Fibroblast of upper back skin (primary cell): ENCODE measurements at regions not wholly inside any gene's neighbourhood (a gene's known extent, or its start where the extent isn't known, plus 50 kb on each side); places are given as distances from the start of the nearest gene placed in this dataset.
A peak's percentile ranks its signal among the peaks of the same experiment; 100 is the strongest.
"Not testable (repeated sequence)": the region's sequence is repeated elsewhere in the genome, so short reads cannot be mapped to it uniquely, and the experiment has no call there.

Source experiments
- DNase-seq: peaks from one replicate; pipeline ENCODE4 v3.0.0-alpha.2; 2013

- DNase-seq, result no peak
Measured at GRCh38 chr2:76251342-76251741, 540.6 kb upstream of the GCFC2 start.

GRCh38 chr2:76247006-76247405 is 536.3 kb upstream of the GCFC2 start:
- DNase-seq, result no peak

- no peak for DNase-seq
Measured at GRCh38 chr2:76211991-76212985, 501.6 kb upstream of the GCFC2 start.

GRCh38 chr2:76210551-76210950 is 499.8 kb upstream of the GCFC2 start:
- no peak for DNase-seq

GRCh38 chr2:76204048-76204447 is 493.3 kb upstream of the GCFC2 start:
- DNase-seq, result no peak

GRCh38 chr2:76202866-76203265 is 492.2 kb upstream of the GCFC2 start:
- DNase-seq, result no peak

- peak; percentile 47 for DNase-seq
Measured at GRCh38 chr2:76197842-76198448, 487.2 kb upstream of the GCFC2 start.

- no peak for DNase-seq
Measured at GRCh38 chr2:76197428-76197827, 486.7 kb upstream of the GCFC2 start.

GRCh38 chr2:76194031-76194775 is 483.5 kb upstream of the GCFC2 start:
- DNase-seq, result no peak

- no peak for DNase-seq
Measured at GRCh38 chr2:76193089-76193488, 482.4 kb upstream of the GCFC2 start.

- DNase-seq, result no peak
Measured at GRCh38 chr2:76188334-76189008, 477.8 kb upstream of the GCFC2 start.

- no peak for DNase-seq
Measured at GRCh38 chr2:76187415-76187814, 476.7 kb upstream of the GCFC2 start.

GRCh38 chr2:76180676-76181075 is 470.0 kb upstream of the GCFC2 start:
- no peak for DNase-seq

- no peak for DNase-seq
Measured at GRCh38 chr2:76178610-76179009, 467.9 kb upstream of the GCFC2 start.

GRCh38 chr2:76175295-76175694 is 464.6 kb upstream of the GCFC2 start:
- DNase-seq, result no peak

GRCh38 chr2:76174505-76174904 is 463.8 kb upstream of the GCFC2 start:
- no peak for DNase-seq

GRCh38 chr2:76173206-76173605 is 462.5 kb upstream of the GCFC2 start:
- not testable (repeated sequence) for DNase-seq

GRCh38 chr2:76172154-76172595 is 461.5 kb upstream of the GCFC2 start:
- not testable (repeated sequence) for DNase-seq

- DNase-seq, result no peak
Measured at GRCh38 chr2:76170856-76171255, 460.1 kb upstream of the GCFC2 start.

GRCh38 chr2:76170009-76170384 is 459.3 kb upstream of the GCFC2 start:
- no peak for DNase-seq

- DNase-seq, result no peak
Measured at GRCh38 chr2:76169276-76170008, 458.7 kb upstream of the GCFC2 start.

- DNase-seq, result no peak
Measured at GRCh38 chr2:76163860-76164259, 453.1 kb upstream of the GCFC2 start.
